ENCODE measurements at regions not wholly inside any gene's neighbourhood (a gene's known extent, or its start where the extent isn't known, plus 50 kb on each side); places are given as distances from the start of the nearest gene placed in this dataset.

GRCh38 chr15:69854001-69854400 is 243.7 kb downstream of the TLE3 start:
- H3K4me1 ChIP-seq (ENCODE audit: control insufficient read depth in 1 of 2, insufficient read depth in 2 of 2, low read depth in 1 of 2, low read length in 1 of 2) = peaks cover 36 to 40% of the 10 kb centered on the region in 2 experiments
- ChIA-PET POLR2A (no interaction called here), CTCF (interaction anchor here (1.4 kb wide), 1 partner anchor 13 kb away, joined by 3 read pairs; no protein-coding TSS in a partner anchor)
- H3K79me2 ChIP-seq (ENCODE audit: insufficient read depth) = peaks cover 7% of the 10 kb centered on the region; the same call in 1 of the 2 replicates
- no peaks in the 10 kb centered on the region for H4K20me1 ChIP-seq (ENCODE audit: insufficient read depth)
- no peaks in the 10 kb centered on the region for H3K27me3 ChIP-seq (ENCODE audit: insufficient read depth)
- H3K4me3 ChIP-seq (ENCODE audit: low read depth in 2 of 2, low read length in 1 of 2) = no peak overlapping the region
- peak overlapping the region; percentile 53 to 98; a peak in 3 of 4 replicates for H3K27ac ChIP-seq (ENCODE audit: low read depth in 2 of 2, low read length in 1 of 2)
- H3K36me3 ChIP-seq (replicated peaks in 1 of 2; ENCODE audit: control insufficient read depth in 1 of 2, insufficient read depth in 2 of 2, low read length in 1 of 2) = no peaks in the 10 kb centered on the region
- H3K9ac ChIP-seq = peak overlapping the region; percentile 67; the same call in 1 of the 2 replicates
- peak overlapping the region; percentile 11; the same call in 1 of the 2 replicates for H2AFZ ChIP-seq (ENCODE audit: low read depth)
- H3K9me3 ChIP-seq = no peaks in the 10 kb centered on the region
- no peak for DNase-seq
- no peak for TF ChIP-seq MEF2A (IDR thresholded peaks at IDR 0.05; ENCODE audit: borderline replicate concordance, low read depth)
- no peak for TF ChIP-seq GABPA (IDR thresholded peaks at IDR 0.05; ENCODE audit: low read depth)
- no peak for TF ChIP-seq FOSL2 (IDR thresholded peaks at IDR 0.05; ENCODE audit: borderline replicate concordance, low read depth)
- TF ChIP-seq TEAD4 (IDR thresholded peaks at IDR 0.05; ENCODE audit: borderline replicate concordance, insufficient read depth) = no peak
- TF ChIP-seq EP300 (IDR thresholded peaks at IDR 0.05; ENCODE audit: borderline replicate concordance in 1 of 2, low read depth in 1 of 2, low read length in 1 of 2) = no peak
- TF ChIP-seq RXRA (IDR thresholded peaks at IDR 0.05; ENCODE audit: borderline replicate concordance, low read depth) = no peak
- TF ChIP-seq POLR2AphosphoS5 (IDR thresholded peaks at IDR 0.05; ENCODE audit: low read depth, low read length) = no peak
- TF ChIP-seq YY1 (IDR thresholded peaks at IDR 0.05; ENCODE audit: low read depth) = no peak
- no peak for TF ChIP-seq RAD21 (IDR thresholded peaks at IDR 0.05; ENCODE audit: low read length)
- TF ChIP-seq SIN3A (IDR thresholded peaks at IDR 0.05; ENCODE audit: borderline replicate concordance, low read depth, low read length) = no peak
- no peak for TF ChIP-seq CTCF (IDR thresholded peaks at IDR 0.05)
- no peak for TF ChIP-seq USF1 (IDR thresholded peaks at IDR 0.05; ENCODE audit: borderline replicate concordance, low read depth)
- TF ChIP-seq MXI1 (IDR thresholded peaks at IDR 0.05; ENCODE audit: low read depth, low read length) = no peak
- TF ChIP-seq USF2 (IDR thresholded peaks at IDR 0.05; ENCODE audit: borderline replicate concordance, low read depth, low read length) = no peak
- TF ChIP-seq TAF1 (IDR thresholded peaks at IDR 0.05; ENCODE audit: borderline replicate concordance, low read depth, low read length) = no peak
- 59% methylated on average over 4 of the region's 4 CpGs for WGBS (ENCODE audit: low lambda C conversion rate)
- H3K4me2 ChIP-seq = peak overlapping the region; percentile 61
- no peaks in the 10 kb centered on the region for H3K9me2 ChIP-seq
- peaks cover 29% of the 10 kb centered on the region for H3F3A ChIP-seq (replicated peaks; ENCODE audit: insufficient read depth)

All from SK-N-SH (cell line).